AG09319 (cell line): ENCODE measurements at regions not wholly inside any gene's neighbourhood (a gene's known extent, or its start where the extent isn't known, plus 50 kb on each side); places are given as distances from the start of the nearest gene placed in this dataset.

ENCODE experiments used
- DNase-seq: peaks from one replicate; pipeline ENCODE4 v3.0.0-alpha.2; 2010; ENCODE audit warnings: low read depth; ENCODE audit errors: extremely low read depth
- CTCF ChIP-seq: IDR thresholded peaks from 2 replicates; pipeline ENCODE4 v1.5.1; 2011; ENCODE audit warnings: low read depth, mild to moderate bottlenecking, inconsistent platforms, low read length, moderate library complexity

GRCh38 chr7:52897713-52898112 lies 137.7 kb upstream of the POM121L12 start:
- no peak for TF ChIP-seq CTCF

GRCh38 chr7:52897288-52897687 lies 138.1 kb upstream of the POM121L12 start:
- TF ChIP-seq CTCF = no peak

More at GRCh38 chr7:52897713-52898112, 137.7 kb upstream of the POM121L12 start:
- no peak for DNase-seq

GRCh38 chr7:52877240-52877639 lies 158.2 kb upstream of the POM121L12 start:
- DNase-seq = no peak
- TF ChIP-seq CTCF = no peak

More at GRCh38 chr7:52897288-52897687, 138.1 kb upstream of the POM121L12 start:
- no peak for DNase-seq

GRCh38 chr7:52876402-52876801 lies 159.0 kb upstream of the POM121L12 start:
- no peak for DNase-seq
- no peak for TF ChIP-seq CTCF

- DNase-seq = no peak
- no peak for TF ChIP-seq CTCF
These were observed 171.8 kb upstream of the POM121L12 start for GRCh38 chr7:52863652-52864051.

GRCh38 chr7:52862321-52862720 lies 173.1 kb upstream of the POM121L12 start:
- DNase-seq = no peak
- no peak for TF ChIP-seq CTCF

GRCh38 chr7:52857367-52857766 lies 178.1 kb upstream of the POM121L12 start:
- DNase-seq = no peak
- no peak for TF ChIP-seq CTCF
